Left ventricle myocardium inferior (tissue), 1 donor: ENCODE measurements at regions not wholly inside any gene's neighbourhood (a gene's known extent, or its start where the extent isn't known, plus 50 kb on each side); places are given as distances from the start of the nearest gene placed in this dataset.

Experiments used
- DNase-seq: peaks from one replicate; pipeline ENCODE4 v3.0.0-alpha.2; 2020
- H3K27ac ChIP-seq: fragments of 200-600 bp; replicated peaks from 2 replicates; pipeline ENCODE4 v1.8.0; 2021
- H3K27me3 ChIP-seq: fragments of 200-600 bp; 2 replicates; pipeline ENCODE4 v1.8.0; 2021; ENCODE audit warnings: low read depth
- H3K36me3 ChIP-seq: fragments of 200-600 bp; 2 replicates; pipeline ENCODE4 v1.8.0; 2021
- H3K4me1 ChIP-seq: fragments of 200-600 bp; 2 replicates; pipeline ENCODE4 v1.8.0; 2021
- H3K4me3 ChIP-seq: fragments of 200-600 bp; 2 replicates; pipeline ENCODE4 v1.8.0; 2021; ENCODE audit warnings: mild to moderate bottlenecking, moderate library complexity
- H3K9me3 ChIP-seq: fragments of 200-600 bp; replicated peaks from 2 replicates; pipeline ENCODE4 v1.8.0; 2021
- intact Hi-C: fragments of 100-400 bp; cut with micrococcal nuclease; formaldehyde crosslinking; loops from one replicate; pipeline ENCODE4 v1.11.0; 2022
- TF ChIP-seq, protein P1 (sequence below): fragments of 200-600 bp; IDR thresholded peaks from 2 replicates; pipeline ENCODE4 v1.8.0; 2021; ENCODE audit warnings: antibody characterized with exemption, mild to moderate bottlenecking, borderline replicate concordance
- donor health status: DM: no; HTN: yes; CAD: no; lungs with severe emphysema.

DNA sequence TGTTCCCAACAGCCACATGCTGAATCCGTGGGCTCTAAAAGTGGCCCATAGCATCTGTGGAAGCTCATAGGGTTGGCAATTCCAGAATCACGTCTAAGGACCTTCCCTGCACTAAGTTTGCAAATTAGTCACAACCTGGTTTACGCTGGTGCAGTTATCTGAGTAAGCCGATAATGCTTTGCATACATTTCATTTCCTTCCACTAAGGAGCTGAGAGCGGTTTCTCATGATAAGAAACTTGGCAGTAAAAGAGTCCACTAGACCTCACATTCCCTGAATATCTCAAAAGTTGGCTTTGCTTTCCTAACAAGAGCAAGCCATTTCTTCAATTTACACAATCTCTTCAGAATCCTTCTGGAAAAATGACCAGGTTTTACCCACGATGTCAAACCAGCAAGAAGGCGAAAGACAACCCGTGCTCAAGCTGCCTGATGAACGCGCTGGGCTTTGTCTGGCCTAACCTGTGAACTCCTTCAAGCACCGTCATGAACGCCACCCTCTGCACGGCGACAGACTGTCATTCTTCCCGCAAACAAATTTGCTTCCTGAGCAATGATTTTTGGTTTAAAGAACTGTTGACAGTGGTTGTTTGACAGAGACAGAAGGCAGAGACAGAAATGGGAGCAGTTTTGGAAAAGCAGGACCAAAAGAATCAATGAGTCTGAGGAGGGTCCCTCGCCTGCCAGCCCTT lies 73.0 kb upstream of the COPS8 start:
- intact Hi-C loops, result no loop called here
- Histone ChIP-seq H3K27ac (no peak overlapping the region), H3K36me3 (no peaks in the 10 kb centered on the region), H3K9me3 (peaks cover 13% of the 10 kb centered on the region), H3K4me1 (peaks cover 10% of the 10 kb centered on the region), H3K27me3 (no peaks in the 10 kb centered on the region), H3K4me3 (no peak overlapping the region)
- TF ChIP-seq, protein P1, sequence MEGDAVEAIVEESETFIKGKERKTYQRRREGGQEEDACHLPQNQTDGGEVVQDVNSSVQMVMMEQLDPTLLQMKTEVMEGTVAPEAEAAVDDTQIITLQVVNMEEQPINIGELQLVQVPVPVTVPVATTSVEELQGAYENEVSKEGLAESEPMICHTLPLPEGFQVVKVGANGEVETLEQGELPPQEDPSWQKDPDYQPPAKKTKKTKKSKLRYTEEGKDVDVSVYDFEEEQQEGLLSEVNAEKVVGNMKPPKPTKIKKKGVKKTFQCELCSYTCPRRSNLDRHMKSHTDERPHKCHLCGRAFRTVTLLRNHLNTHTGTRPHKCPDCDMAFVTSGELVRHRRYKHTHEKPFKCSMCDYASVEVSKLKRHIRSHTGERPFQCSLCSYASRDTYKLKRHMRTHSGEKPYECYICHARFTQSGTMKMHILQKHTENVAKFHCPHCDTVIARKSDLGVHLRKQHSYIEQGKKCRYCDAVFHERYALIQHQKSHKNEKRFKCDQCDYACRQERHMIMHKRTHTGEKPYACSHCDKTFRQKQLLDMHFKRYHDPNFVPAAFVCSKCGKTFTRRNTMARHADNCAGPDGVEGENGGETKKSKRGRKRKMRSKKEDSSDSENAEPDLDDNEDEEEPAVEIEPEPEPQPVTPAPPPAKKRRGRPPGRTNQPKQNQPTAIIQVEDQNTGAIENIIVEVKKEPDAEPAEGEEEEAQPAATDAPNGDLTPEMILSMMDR, result no peak
- no peak for DNase-seq

DNA sequence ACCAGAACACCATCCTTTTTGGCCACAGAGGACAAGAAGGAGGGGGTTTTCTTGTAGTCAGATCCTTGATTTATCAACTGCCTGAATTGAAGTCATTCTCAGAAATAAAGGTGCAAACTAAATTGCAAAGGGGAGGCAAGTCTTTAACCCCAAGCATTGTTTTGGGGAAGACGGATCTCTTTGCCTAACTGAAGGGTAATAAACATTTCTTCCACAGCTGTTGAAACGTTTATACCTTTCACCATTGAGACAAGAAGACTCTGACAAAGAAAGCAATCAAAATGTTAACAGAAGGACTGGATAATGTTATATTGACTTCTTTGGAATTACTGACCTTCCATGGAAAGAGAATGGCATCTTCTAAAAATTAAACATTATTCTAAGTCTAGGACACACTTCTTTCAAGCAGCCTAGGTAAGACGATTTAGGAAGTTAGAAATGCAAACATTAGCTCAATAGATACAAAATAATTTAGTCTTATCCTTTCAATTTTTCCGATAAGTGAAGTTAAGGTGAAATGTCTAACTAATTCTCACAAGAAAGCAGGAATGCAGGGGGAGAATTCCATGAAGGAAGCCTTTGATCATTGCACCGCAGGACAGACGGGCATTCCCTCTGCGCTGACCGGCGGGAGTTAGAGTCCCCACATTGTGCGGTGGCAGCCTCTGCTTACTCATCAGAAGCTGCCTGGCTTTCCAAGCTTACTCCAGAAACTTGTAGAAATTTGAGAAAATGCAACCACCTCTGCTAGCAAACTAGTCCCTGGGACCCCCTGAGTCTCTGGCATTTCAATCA lies 69.4 kb upstream of the COPS8 start:
- TF ChIP-seq, protein P1, result no peak
- Histone ChIP-seq H3K4me1 (peaks cover 10% of the 10 kb centered on the region), H3K36me3 (no peaks in the 10 kb centered on the region), H3K27me3 (no peaks in the 10 kb centered on the region), H3K9me3 (peaks cover 13% of the 10 kb centered on the region), H3K4me3 (no peak overlapping the region), H3K27ac (no peak overlapping the region)
- no peak for DNase-seq
- intact Hi-C loops, result no loop called here

DNA sequence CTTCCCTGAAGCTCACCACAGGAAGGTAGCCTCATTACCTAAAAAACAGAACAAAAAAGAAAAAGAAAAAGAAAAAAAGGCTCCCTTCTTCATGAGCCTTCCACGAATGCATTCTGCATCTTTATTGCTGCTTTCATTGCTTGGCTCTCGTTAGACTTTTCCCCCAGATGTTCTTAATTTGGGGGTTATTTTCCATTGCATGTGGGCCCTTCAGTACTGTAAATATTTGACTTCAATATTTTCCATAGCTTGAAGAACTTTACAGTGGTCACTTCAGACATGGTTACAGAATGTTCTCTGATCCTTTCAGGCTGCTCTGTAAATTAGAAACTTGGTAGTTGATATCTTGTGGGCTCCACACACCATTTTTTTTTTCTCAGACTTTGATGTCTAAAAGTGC lies 65.6 kb upstream of the COPS8 start:
- Histone ChIP-seq H3K4me3 (no peak overlapping the region), H3K4me1 (no peaks in the 10 kb centered on the region), H3K9me3 (peaks cover 13% of the 10 kb centered on the region), H3K27me3 (no peaks in the 10 kb centered on the region), H3K36me3 (no peaks in the 10 kb centered on the region), H3K27ac (no peak overlapping the region)
- no peak for DNase-seq
- intact Hi-C loops, result no loop called here
- TF ChIP-seq, protein P1, result no peak

DNA sequence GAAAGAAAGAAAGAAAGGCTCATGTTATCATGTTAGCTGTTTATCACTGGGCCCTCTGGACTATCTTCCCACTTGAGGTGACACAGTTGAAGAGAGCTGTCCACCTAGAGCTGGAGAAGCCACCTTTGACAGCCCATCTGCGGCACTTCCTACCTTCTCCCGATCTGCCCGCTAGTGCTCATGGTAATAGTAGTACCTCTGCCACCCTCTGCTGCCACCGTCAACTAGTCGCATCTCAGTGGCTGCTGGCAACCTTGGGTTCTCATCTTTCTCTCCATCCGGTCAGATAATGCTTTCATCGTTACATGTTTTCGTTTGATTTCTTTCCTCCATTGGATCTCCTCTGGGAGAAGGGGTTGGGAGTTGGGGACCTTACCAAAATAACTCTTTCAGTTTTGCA lies 63.2 kb upstream of the COPS8 start:
- Histone ChIP-seq H3K4me1 (no peaks in the 10 kb centered on the region), H3K4me3 (no peak overlapping the region), H3K36me3 (no peaks in the 10 kb centered on the region), H3K27ac (no peak overlapping the region), H3K27me3 (no peaks in the 10 kb centered on the region), H3K9me3 (peaks cover 7% of the 10 kb centered on the region)
- TF ChIP-seq, protein P1, result no peak
- intact Hi-C loops, result no loop called here
- no peak for DNase-seq

DNA sequence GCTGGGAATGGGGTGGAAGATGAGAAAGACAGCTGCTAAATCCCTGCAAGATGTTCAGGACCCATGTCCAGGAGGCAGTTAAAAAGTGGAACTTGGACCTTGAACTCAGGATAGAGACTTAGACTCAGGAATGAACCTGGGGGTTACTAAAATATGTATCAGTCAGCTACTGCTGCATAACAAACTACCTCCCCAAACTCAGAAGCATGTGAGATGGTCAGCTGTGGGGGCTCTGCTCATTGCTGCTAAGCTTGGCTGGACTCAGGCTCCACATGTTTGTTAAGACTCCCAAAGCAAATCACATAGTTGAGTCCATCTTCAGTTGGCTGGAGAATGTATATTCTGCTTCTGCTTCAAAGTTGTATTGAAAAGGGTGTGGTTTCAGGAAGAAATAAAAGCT lies 61.4 kb upstream of the COPS8 start:
- TF ChIP-seq, protein P1, result no peak
- DNase-seq, result no peak
- Histone ChIP-seq H3K4me3 (no peak overlapping the region), H3K36me3 (no peaks in the 10 kb centered on the region), H3K27me3 (no peaks in the 10 kb centered on the region), H3K4me1 (no peaks in the 10 kb centered on the region), H3K27ac (no peak overlapping the region), H3K9me3 (peaks cover 7% of the 10 kb centered on the region)
- intact Hi-C loops, result no loop called here
